Transverse colon (tissue), 4 donors: ENCODE measurements at regions not wholly inside any gene's neighbourhood (a gene's known extent, or its start where the extent isn't known, plus 50 kb on each side); places are given as distances from the start of the nearest gene placed in this dataset.
"Not testable (repeated sequence)": the region's sequence is repeated elsewhere in the genome, so short reads cannot be mapped to it uniquely, and the experiment has no call there.

Experiments used
- DNase-seq: peaks from one replicate; pipeline ENCODE4 v3.0.0-alpha.2; 2019
- H3K27ac ChIP-seq, 4 donors: fragments of 200-600 bp; sonication (generic); 2 replicates each; pipeline ENCODE4 v1.5.1; 2016 to 2018; ENCODE audit warnings: inconsistent platforms in 4 of 4
- H3K27me3 ChIP-seq: fragments of 200-600 bp; sonication (generic); 2 replicates; pipeline ENCODE4 v1.5.1; 2017; ENCODE audit warnings: inconsistent platforms
- H3K36me3 ChIP-seq, 4 donors: fragments of 200-600 bp; sonication (generic); 2 replicates each; pipeline ENCODE4 v1.5.1; 2017 to 2019; ENCODE audit warnings: inconsistent platforms in 4 of 4
- H3K4me1 ChIP-seq, 4 donors: fragments of 200-600 bp; sonication (generic); 2 replicates each; pipeline ENCODE4 v1.5.1; 2017 to 2020; ENCODE audit warnings: inconsistent platforms in 4 of 4
- H3K4me3 ChIP-seq, 4 donors: fragments of 200-600 bp; sonication (generic); 1 replicate in 1 of 4; 2 replicates in 3 of 4; pipeline versions ENCODE4 v1.5.1 to v1.6.1; 2017 to 2019; ENCODE audit warnings: inconsistent platforms in 4 of 4
- H3K9me3 ChIP-seq, 2 donors: fragments of 200-600 bp; sonication (generic); 2 replicates each; pipeline ENCODE4 v1.5.1; 2017 to 2019; ENCODE audit warnings: inconsistent platforms in 2 of 2
- EP300 ChIP-seq: sonication (generic); formaldehyde crosslinking; IDR thresholded peaks from one replicate; pipeline ENCODE4 v1.6.1; 2017; ENCODE audit warnings: antibody characterized with exemption, low read depth
- POLR2A ChIP-seq: fragments of 450-650 bp; IDR thresholded peaks from one replicate; pipeline ENCODE4 v1.6.1; 2016; ENCODE audit warnings: antibody characterized with exemption, mild to moderate bottlenecking, moderate library complexity
- POLR2AphosphoS5 ChIP-seq, 3 donors: sonication (generic); formaldehyde crosslinking; IDR thresholded peaks; one replicate each; pipeline ENCODE4 v1.6.1; 2016; ENCODE audit warnings: antibody characterized with exemption in 3 of 3
- WGBS, 2 donors: methylation state at CpG; one replicate each; pipeline ENCODE4 v1.1.5; 2018; ENCODE audit warnings: low coverage in 1 of 2; 5-methylcytosine and 5-hydroxymethylcytosine counted together
- in situ Hi-C, 4 donors: fragments of 200-750 bp; cut with MboI; loops; one replicate each; pipeline versions ENCODE4 v1.15.0 to v1.15.1; 2017; ENCODE audit warnings: low sequenced_read_pairs in 3 of 4, low pct_ligation_motif_present in 1 of 4, low pct_unique_long_range_greater_than_20kb in 1 of 4
- intact Hi-C: fragments of 100-400 bp; cut with DNase I; formaldehyde crosslinking; loops from one replicate; pipeline ENCODE4 v1.15.1; 2023; ENCODE audit warnings: low total_unique reads
- TF ChIP-seq, protein P1 (sequence below), 5 experiments: fragments of 200-600 bp in 3 of 5; fragments of 450-650 bp in 2 of 5; sonication (generic) in 3 of 5; IDR thresholded peaks; 1 replicate in 2 of 5; 2 replicates in 3 of 5; pipeline ENCODE4 v1.5.1; 2016 to 2017; ENCODE audit warnings: antibody characterized with exemption in 5 of 5, inconsistent platforms in 3 of 5, mild to moderate bottlenecking in 2 of 5, moderate library complexity in 1 of 5

DNA sequence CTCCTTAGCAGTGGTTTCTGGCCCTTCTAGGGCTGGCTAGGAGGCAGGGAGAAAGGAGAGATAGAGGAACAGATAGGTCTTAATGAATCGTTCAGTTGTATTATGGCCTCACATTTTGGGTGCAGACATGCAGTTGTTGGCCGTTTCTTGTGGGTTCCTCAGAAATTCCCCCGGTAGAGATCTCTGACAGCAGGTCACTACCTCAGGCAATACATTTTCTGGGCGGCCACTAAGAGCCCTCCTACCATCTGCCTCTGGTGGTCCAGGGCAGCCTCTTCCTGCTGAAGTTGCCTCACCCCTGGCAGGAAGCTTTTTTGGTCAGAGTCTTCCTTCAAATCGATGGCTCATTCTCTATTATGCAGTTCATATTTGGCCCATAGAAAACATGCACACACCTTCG lies 266.1 kb downstream of the SV2B start:
- Histone ChIP-seq H3K9me3 (no peaks in the 10 kb centered on the region), H3K4me1 (no peaks in the 10 kb centered on the region), H3K27ac (no peak overlapping the region), H3K27me3 (no peaks in the 10 kb centered on the region), H3K4me3 (no peak overlapping the region), H3K36me3 (no peaks in the 10 kb centered on the region)
- intact Hi-C loops (no loop called here), in situ Hi-C loops (no loop called here)
- no peak for DNase-seq
- 77% methylated on average over 6 of the region's 6 CpGs; no CpG with 5 or more reads in 1 of the 2 donors for WGBS, 2 donors
- TF ChIP-seq EP300 = no peak
- TF ChIP-seq POLR2AphosphoS5 (IDR thresholded peaks at IDR 0.05) = no peak
- no peak for TF ChIP-seq POLR2A
- TF ChIP-seq, protein P1, sequence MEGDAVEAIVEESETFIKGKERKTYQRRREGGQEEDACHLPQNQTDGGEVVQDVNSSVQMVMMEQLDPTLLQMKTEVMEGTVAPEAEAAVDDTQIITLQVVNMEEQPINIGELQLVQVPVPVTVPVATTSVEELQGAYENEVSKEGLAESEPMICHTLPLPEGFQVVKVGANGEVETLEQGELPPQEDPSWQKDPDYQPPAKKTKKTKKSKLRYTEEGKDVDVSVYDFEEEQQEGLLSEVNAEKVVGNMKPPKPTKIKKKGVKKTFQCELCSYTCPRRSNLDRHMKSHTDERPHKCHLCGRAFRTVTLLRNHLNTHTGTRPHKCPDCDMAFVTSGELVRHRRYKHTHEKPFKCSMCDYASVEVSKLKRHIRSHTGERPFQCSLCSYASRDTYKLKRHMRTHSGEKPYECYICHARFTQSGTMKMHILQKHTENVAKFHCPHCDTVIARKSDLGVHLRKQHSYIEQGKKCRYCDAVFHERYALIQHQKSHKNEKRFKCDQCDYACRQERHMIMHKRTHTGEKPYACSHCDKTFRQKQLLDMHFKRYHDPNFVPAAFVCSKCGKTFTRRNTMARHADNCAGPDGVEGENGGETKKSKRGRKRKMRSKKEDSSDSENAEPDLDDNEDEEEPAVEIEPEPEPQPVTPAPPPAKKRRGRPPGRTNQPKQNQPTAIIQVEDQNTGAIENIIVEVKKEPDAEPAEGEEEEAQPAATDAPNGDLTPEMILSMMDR (IDR thresholded peaks at IDR 0.05) = no peak

DNA sequence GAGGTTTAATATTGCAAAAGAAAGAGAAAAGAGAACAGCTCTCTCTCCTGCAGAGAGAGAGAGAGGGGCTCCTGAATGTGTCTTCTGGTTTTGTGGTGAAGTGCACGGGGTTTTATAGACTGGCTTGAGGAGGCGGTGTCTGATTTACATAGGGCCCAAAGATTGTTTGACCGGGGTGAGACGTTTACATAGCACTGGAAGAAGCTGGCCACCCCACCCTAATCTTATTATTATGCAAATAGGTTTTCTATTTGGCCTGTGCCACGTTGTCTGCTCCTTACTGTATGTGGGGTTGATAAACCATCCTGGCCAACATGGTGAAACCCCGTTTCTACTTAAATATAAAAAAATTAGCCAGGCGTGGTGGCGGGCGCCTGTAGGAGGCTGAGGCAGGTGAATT lies 268.6 kb downstream of the SV2B start:
- no peaks in the 10 kb centered on the region for H3K36me3 ChIP-seq
- intact Hi-C loops (no loop called here), in situ Hi-C loops (no loop called here)
- whole genome bisulfite sequencing, 2 donors = 63 to 64% methylated on average over 4 to 9 of the region's 9 CpGs
- H3K27ac ChIP-seq = no peak overlapping the region
- no peak for DNase-seq
- no peaks in the 10 kb centered on the region for H3K4me1 ChIP-seq
- H3K27me3 ChIP-seq = peaks cover 6% of the 10 kb centered on the region
- no peak overlapping the region for H3K4me3 ChIP-seq
- H3K9me3 ChIP-seq = no peaks in the 10 kb centered on the region
- no peak for TF ChIP-seq EP300
- no peak for TF ChIP-seq POLR2A
- TF ChIP-seq POLR2AphosphoS5 (IDR thresholded peaks at IDR 0.05) = no peak
- TF ChIP-seq, protein P1 (IDR thresholded peaks at IDR 0.05) = no peak

DNA sequence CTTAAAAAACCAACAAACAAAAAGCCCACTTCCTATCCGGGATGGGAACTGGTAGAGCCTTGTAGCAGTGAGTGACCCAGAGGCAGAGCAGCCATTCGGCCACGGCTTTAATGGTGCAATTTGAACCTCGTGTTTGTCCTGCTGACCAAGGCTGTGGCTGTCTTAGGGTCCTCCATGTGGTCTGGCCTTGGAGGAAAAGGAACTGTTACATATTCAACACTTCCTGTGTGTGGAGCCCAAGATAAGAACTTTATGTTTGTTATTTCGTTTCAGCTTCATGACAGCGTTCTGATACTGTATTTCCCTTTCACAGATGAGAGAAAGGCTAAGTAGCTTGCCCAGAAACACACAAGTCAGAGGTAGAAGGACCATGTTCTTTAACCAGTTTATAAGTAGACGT lies 269.8 kb downstream of the SV2B start:
- Histone ChIP-seq H3K9me3 (no peaks in the 10 kb centered on the region), H3K36me3 (no peaks in the 10 kb centered on the region), H3K4me3 (no peak overlapping the region), H3K27ac (no peak overlapping the region), H3K27me3 (peaks cover 6% of the 10 kb centered on the region), H3K4me1 (no peaks in the 10 kb centered on the region)
- TF ChIP-seq POLR2A (no peak), EP300 (no peak), POLR2AphosphoS5 (IDR thresholded peaks at IDR 0.05) (no peak)
- TF ChIP-seq, protein P1 (IDR thresholded peaks at IDR 0.05) = no peak
- WGBS, 2 donors = 72 to 74% methylated on average over 3 to 7 of the region's 7 CpGs
- in situ Hi-C loops = no loop called here
- intact Hi-C loops = no loop called here
- no peak for DNase-seq

DNA sequence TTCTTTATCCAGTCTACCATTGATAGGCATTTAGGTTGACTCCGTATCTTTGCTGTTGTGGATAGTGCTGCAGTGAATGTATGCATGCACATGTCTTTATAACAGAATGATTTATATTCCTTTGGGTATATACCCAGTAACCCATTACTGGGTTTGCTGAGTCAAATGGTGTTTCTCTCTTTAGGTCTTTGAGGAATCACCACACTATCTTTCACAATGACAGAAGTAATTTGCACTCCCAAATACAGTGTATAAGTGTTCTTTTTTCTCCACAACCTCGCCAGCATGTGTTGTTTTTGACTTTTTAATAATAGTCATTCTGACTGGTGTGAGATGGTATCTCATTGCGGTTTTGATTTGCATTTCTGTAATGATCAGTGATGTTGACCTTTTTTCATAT lies 271.3 kb downstream of the SV2B start:
- in situ Hi-C loops, H3K27me3 ChIP-seq, DNase-seq, H3K4me3 ChIP-seq, intact Hi-C loops, H3K27ac ChIP-seq, H3K9me3 ChIP-seq, H3K4me1 ChIP-seq, H3K36me3 ChIP-seq: not testable (repeated sequence)
- 81 to 90% methylated on average over 3 of the region's 3 CpGs for WGBS, 2 donors

DNA sequence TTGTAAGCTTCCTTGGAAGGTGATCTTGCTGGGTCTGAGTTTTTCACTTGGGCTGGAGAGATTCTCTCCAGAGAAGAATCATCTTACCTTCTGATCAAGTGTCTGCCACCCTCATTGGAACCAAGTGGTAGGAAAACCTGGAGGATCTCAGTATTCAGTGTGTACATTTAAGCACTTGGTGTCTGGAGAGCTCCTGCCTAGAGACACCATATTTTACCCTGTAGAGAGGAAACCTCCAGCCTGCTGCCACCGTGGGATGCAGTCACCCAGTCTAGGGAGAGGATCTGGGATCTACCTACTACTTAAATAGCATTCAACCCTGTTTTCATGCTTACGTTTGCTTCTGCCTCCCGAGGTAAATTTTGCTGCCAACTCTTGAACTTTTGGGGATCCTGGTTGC lies 274.3 kb downstream of the SV2B start:
- WGBS, 2 donors = 88 to 90% methylated on average over 2 to 3 of the region's 3 CpGs
- no peaks in the 10 kb centered on the region for H3K36me3 ChIP-seq
- intact Hi-C loops = no loop called here
- in situ Hi-C loops = no loop called here
- no peak for DNase-seq
- H3K27me3 ChIP-seq = peaks cover 6% of the 10 kb centered on the region
- no peaks in the 10 kb centered on the region for H3K4me1 ChIP-seq
- no peak overlapping the region for H3K4me3 ChIP-seq
- H3K9me3 ChIP-seq = no peaks in the 10 kb centered on the region
- H3K27ac ChIP-seq = no peak overlapping the region
- TF ChIP-seq POLR2A (no peak), EP300 (no peak), POLR2AphosphoS5 (IDR thresholded peaks at IDR 0.05) (no peak)
- TF ChIP-seq, protein P1 (IDR thresholded peaks at IDR 0.05) = no peak
